Endothelial cell of umbilical vein (primary cell): ENCODE measurements at regions not wholly inside any gene's neighbourhood (a gene's known extent, or its start where the extent isn't known, plus 50 kb on each side); places are given as distances from the start of the nearest gene placed in this dataset.
A peak's percentile ranks its signal among the peaks of the same experiment; 100 is the strongest.

Experiments
- BruUV-seq: library from RNA; stranded (reverse); fragments of 400-500 nt; replicated peaks from 2 replicates; lab custom pipeline; 2021; lab: Mats Ljungman, UMichigan
- CTCF ChIA-PET: fragments of 300-600, 350-600 bp; sonication (Branson Sonifier 250); formaldehyde crosslinking; loops from one replicate; lab custom pipeline; 2021; ENCODE audit warnings: antibody characterized with exemption, inconsistent platforms; lab: Charles Lee
- POLR2A ChIA-PET: fragments of 300-600, 350-600 bp; sonication (Branson Sonifier 250); formaldehyde crosslinking; loops from one replicate; lab custom pipeline; 2021; ENCODE audit warnings: antibody characterized with exemption, inconsistent platforms; lab: Charles Lee
- DNase-seq: peaks from one replicate; pipeline ENCODE4 v3.0.0-alpha.2; 2011; ENCODE audit warnings: low read depth, low spot score
- FAIRE-seq: peaks from 2 replicates; lab custom pipeline; 2011; peaks lifted over from hg19 to GRCh38; lab: Jason Lieb, UNC
- H2AFZ ChIP-seq: 2 replicates; pipeline ENCODE4 v1.6.0; 2012; ENCODE audit warnings: low read depth, low read length, control low read depth, inconsistent platforms
- H3K27ac ChIP-seq: 2 replicates; pipeline ENCODE4 v1.5.1; 2011; ENCODE audit warnings: low read depth, mild to moderate bottlenecking, control low read depth, low read length, moderate library complexity; ENCODE audit not compliant: insufficient read depth
- H3K27me3 ChIP-seq, 2 experiments: 2 replicates each; pipeline versions ENCODE4 v1.6.0 to v1.6.1; 2011; ENCODE audit warnings: low read length in 2 of 2, mixed read lengths in 1 of 2; ENCODE audit not compliant: control insufficient read depth in 2 of 2, insufficient read depth in 2 of 2
- H3K36me3 ChIP-seq, 2 experiments: 2 replicates in 1 of 2; 3 replicates in 1 of 2; pipeline ENCODE4 v1.5.1; 2011; ENCODE audit warnings: low read length in 2 of 2, mild to moderate bottlenecking in 1 of 2, moderate library complexity in 1 of 2; ENCODE audit not compliant: control insufficient read depth in 2 of 2, insufficient read depth in 2 of 2; ENCODE audit errors: extremely low read depth in 1 of 2
- H3K4me1 ChIP-seq: 3 replicates; pipeline ENCODE4 v1.5.1; 2011; ENCODE audit warnings: mild to moderate bottlenecking, low read length; ENCODE audit not compliant: control insufficient read depth, insufficient read depth; ENCODE audit errors: extremely low read depth
- H3K4me2 ChIP-seq: 2 replicates; pipeline ENCODE4 v1.6.1; 2011; ENCODE audit warnings: low read length, control low read depth, mixed read lengths; ENCODE audit not compliant: insufficient read depth
- H3K4me3 ChIP-seq, 3 experiments: fragments of 200-600 bp in 1 of 3; sonication (generic), shearing (Covaris generic) in 1 of 3; replicated peaks in 1 of 3; 2 replicates each; pipeline ENCODE4 v1.5.1; 2011 to 2016; ENCODE audit warnings: control low read depth in 3 of 3, low read length in 3 of 3, mild to moderate bottlenecking in 2 of 3, inconsistent platforms in 1 of 3, low read depth in 1 of 3, moderate library complexity in 1 of 3; ENCODE audit not compliant: insufficient read depth in 1 of 3
- H3K79me2 ChIP-seq: 2 replicates; pipeline ENCODE4 v1.6.0; 2012; ENCODE audit warnings: low read length, inconsistent platforms; ENCODE audit not compliant: control insufficient read depth, insufficient read depth
- H3K9ac ChIP-seq: replicated peaks from 2 replicates; pipeline ENCODE3; 2011; ENCODE audit warnings: low read length, control low read depth; ENCODE audit not compliant: insufficient read depth; ENCODE audit errors: extremely low read depth
- H3K9me1 ChIP-seq: replicated peaks from 3 replicates; pipeline ENCODE4 v1.6.0; 2011; ENCODE audit warnings: mild to moderate bottlenecking, low read length; ENCODE audit not compliant: control insufficient read depth, insufficient read depth; ENCODE audit errors: extremely low read depth
- H3K9me3 ChIP-seq: replicated peaks from 2 replicates; pipeline ENCODE4 v1.5.1; 2012; ENCODE audit warnings: low read length, inconsistent platforms; ENCODE audit not compliant: control insufficient read depth, insufficient read depth
- H4K20me1 ChIP-seq: replicated peaks from 2 replicates; pipeline ENCODE3; 2011; ENCODE audit warnings: mild to moderate bottlenecking, low read length; ENCODE audit not compliant: control insufficient read depth, insufficient read depth; ENCODE audit errors: extremely low read depth
- EZH2 ChIP-seq: IDR thresholded peaks from 2 replicates; pipeline ENCODE4 v1.6.1; 2012; ENCODE audit warnings: borderline replicate concordance, low read depth, mild to moderate bottlenecking, moderate library complexity, low read length, inconsistent platforms; ENCODE audit not compliant: severe bottlenecking
- FOS ChIP-seq: IDR thresholded peaks from 2 replicates; pipeline ENCODE4 v1.6.1; 2011; ENCODE audit warnings: mild to moderate bottlenecking, low read length, moderate library complexity, borderline replicate concordance; ENCODE audit not compliant: insufficient read depth
- GATA2 ChIP-seq: IDR thresholded peaks from 2 replicates; pipeline ENCODE4 v1.7.0; 2011; ENCODE audit warnings: low read depth, mild to moderate bottlenecking, moderate library complexity, mixed read lengths, low read length; ENCODE audit not compliant: insufficient read length, insufficient read depth
- JUN ChIP-seq: IDR thresholded peaks from 2 replicates; pipeline ENCODE4 v1.6.1; 2011; ENCODE audit warnings: borderline replicate concordance, low read depth; ENCODE audit not compliant: insufficient read length, insufficient read depth
- MYC ChIP-seq: IDR thresholded peaks from one replicate; pipeline ENCODE4 v1.6.1; 2011; ENCODE audit warnings: mild to moderate bottlenecking, low read depth, low read length
- POLR2A ChIP-seq: IDR thresholded peaks from 2 replicates; pipeline ENCODE4 v1.6.1; 2012; ENCODE audit warnings: low read depth, mild to moderate bottlenecking, control low read depth, low read length
- POLR2AphosphoS5 ChIP-seq: IDR thresholded peaks from 2 replicates; pipeline ENCODE4 v1.6.1; 2012; ENCODE audit warnings: low read depth, mild to moderate bottlenecking, control low read depth, low read length, moderate library complexity; ENCODE audit not compliant: insufficient read depth
- dilution Hi-C: fragments of 300-500 bp; cut with MboI; formaldehyde crosslinking; loops from one replicate; pipeline ENCODE4 v1.15.0; 2019; ENCODE audit warnings: low sequenced_read_pairs; ENCODE audit not compliant: extremely low pct_ligation_motif_present
- intact Hi-C: fragments of 100-400 bp; cut with micrococcal nuclease; formaldehyde crosslinking; loops from one replicate; pipeline ENCODE4 v1.10.0; 2022
- TF ChIP-seq, protein P1 (sequence below), 2 donors: IDR thresholded peaks; 1 replicate in 1 of 2; 2 replicates in 1 of 2; pipeline ENCODE4 v1.5.1; 2011; ENCODE audit warnings: low read length in 2 of 2, mild to moderate bottlenecking in 2 of 2, moderate library complexity in 2 of 2, control low read depth in 1 of 2, inconsistent platforms in 1 of 2, low read depth in 1 of 2; ENCODE audit not compliant: insufficient read depth in 1 of 2; ENCODE audit errors: extremely low read depth in 1 of 2
- TF ChIP-seq, protein P2 (sequence below): IDR thresholded peaks from 2 replicates; pipeline ENCODE4 v1.6.1; 2011; ENCODE audit not compliant: insufficient read depth, insufficient read length

DNA sequence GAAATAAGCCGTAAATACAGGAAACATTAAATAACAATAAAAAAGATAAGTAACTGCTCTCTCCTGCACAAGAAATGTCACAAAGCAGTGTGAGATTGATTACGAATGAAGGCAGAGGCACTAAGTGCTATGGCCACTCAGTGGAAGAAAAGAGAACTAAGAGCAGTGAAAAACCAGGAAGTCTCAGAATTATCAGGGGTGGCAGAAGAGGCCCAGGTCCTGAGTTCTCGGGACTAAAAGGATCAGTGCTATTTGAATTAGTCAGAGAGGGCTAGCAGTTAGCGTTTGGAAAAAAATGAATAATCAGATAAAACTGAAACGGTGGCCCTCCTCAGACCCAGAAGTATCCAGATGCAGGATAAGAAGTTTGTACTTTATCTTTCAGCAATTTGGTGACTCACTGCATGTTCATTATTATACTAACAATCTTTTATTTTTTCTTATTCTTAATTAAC, 367.1 kb downstream of the ZEB2 start:
- H3K27me3 ChIP-seq: no peaks in the 10 kb centered on the region
- H3K4me1 ChIP-seq: peaks cover 15% of the 10 kb centered on the region
- intact Hi-C loops: no loop called here
- DNase-seq (peak; percentile 59), FAIRE-seq (peak; percentile 62)
- dilution Hi-C loops: no loop called here
- POLR2A ChIA-PET: no interaction called here
- TF ChIP-seq GATA2 (peak; percentile 43), POLR2AphosphoS5 (no peak)
- no peaks in the 10 kb centered on the region for H3K9me1 ChIP-seq
- no peak overlapping the region for H3K4me3 ChIP-seq
- no TSS peak for BruUV-seq
- H3K9me3 ChIP-seq: no peaks in the 10 kb centered on the region
- H3K27ac ChIP-seq: no peak overlapping the region
- no peaks in the 10 kb centered on the region for H3K79me2 ChIP-seq
- no peaks in the 10 kb centered on the region for H3K36me3 ChIP-seq
- no peak overlapping the region for H3K9ac ChIP-seq
- H3K4me2 ChIP-seq: peak overlapping the region; percentile 58
- H2AFZ ChIP-seq: peak overlapping the region; percentile 83
- no peaks in the 10 kb centered on the region for H4K20me1 ChIP-seq
- CTCF ChIA-PET: no interaction called here

DNA sequence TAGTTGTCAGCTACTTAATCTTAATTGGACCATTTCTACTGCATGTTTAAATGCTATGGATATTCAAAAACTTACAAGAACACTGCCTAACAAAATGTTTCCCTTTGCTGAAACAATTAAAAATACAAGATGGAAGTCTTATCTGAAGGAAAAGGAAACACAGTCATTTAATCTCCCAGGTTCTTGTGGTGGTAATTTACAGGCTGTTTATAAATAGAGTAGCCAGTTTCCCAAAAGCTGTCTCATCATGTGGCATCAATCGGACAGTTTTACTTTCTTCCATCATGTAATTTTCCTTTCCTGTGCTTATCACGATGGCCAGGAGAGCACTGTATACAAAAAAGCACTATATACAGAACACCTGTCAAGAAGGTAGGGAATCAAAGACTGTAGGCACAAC, 368.1 kb downstream of the ZEB2 start:
- dilution Hi-C loops: no loop called here
- no peak for TF ChIP-seq GATA2
- TF ChIP-seq POLR2A: no peak
- TF ChIP-seq, protein P1, sequence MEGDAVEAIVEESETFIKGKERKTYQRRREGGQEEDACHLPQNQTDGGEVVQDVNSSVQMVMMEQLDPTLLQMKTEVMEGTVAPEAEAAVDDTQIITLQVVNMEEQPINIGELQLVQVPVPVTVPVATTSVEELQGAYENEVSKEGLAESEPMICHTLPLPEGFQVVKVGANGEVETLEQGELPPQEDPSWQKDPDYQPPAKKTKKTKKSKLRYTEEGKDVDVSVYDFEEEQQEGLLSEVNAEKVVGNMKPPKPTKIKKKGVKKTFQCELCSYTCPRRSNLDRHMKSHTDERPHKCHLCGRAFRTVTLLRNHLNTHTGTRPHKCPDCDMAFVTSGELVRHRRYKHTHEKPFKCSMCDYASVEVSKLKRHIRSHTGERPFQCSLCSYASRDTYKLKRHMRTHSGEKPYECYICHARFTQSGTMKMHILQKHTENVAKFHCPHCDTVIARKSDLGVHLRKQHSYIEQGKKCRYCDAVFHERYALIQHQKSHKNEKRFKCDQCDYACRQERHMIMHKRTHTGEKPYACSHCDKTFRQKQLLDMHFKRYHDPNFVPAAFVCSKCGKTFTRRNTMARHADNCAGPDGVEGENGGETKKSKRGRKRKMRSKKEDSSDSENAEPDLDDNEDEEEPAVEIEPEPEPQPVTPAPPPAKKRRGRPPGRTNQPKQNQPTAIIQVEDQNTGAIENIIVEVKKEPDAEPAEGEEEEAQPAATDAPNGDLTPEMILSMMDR (IDR thresholded peaks at IDR 0.05; ENCODE audit: extremely low read depth in 1 of 2, insufficient read depth in 1 of 2, low read depth in 1 of 2, low read length in 2 of 2): no peak
- TF ChIP-seq, protein P2, sequence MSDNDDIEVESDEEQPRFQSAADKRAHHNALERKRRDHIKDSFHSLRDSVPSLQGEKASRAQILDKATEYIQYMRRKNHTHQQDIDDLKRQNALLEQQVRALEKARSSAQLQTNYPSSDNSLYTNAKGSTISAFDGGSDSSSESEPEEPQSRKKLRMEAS: no peak
- TF ChIP-seq POLR2AphosphoS5: no peak
- no peak for TF ChIP-seq JUN
- no peak for TF ChIP-seq EZH2
- no peak for TF ChIP-seq FOS
- TF ChIP-seq MYC: no peak
- BruUV-seq: no TSS peak
- H3K27me3 ChIP-seq: no peaks in the 10 kb centered on the region
- intact Hi-C loops: no loop called here
- CTCF ChIA-PET: interaction anchor here (1.5 kb wide), 1 partner anchor 8 kb away, joined by 5 read pairs; no protein-coding TSS in a partner anchor
- DNase-seq: peak; percentile 53
- POLR2A ChIA-PET: no interaction called here
- no peaks in the 10 kb centered on the region for H3K79me2 ChIP-seq
- FAIRE-seq: peak; percentile 62
- no peak overlapping the region for H3K9ac ChIP-seq
- H3K4me2 ChIP-seq: no peak overlapping the region
- H4K20me1 ChIP-seq: no peaks in the 10 kb centered on the region
- H2AFZ ChIP-seq: peak overlapping the region; percentile 34
- H3K27ac ChIP-seq: no peak overlapping the region
- no peaks in the 10 kb centered on the region for H3K9me3 ChIP-seq
- no peaks in the 10 kb centered on the region for H3K9me1 ChIP-seq
- H3K36me3 ChIP-seq: no peaks in the 10 kb centered on the region
- no peak overlapping the region for H3K4me3 ChIP-seq
- H3K4me1 ChIP-seq: peaks cover 15% of the 10 kb centered on the region
